HCT116 (cell line): ENCODE measurements at regions not wholly inside any gene's neighbourhood (a gene's known extent, or its start where the extent isn't known, plus 50 kb on each side); places are given as distances from the start of the nearest gene placed in this dataset.

Experiments used
- EZH2phosphoT487 ChIP-seq: fragments of 200-600 bp; IDR thresholded peaks from 2 replicates; pipeline ENCODE4 v1.6.1; 2018; ENCODE audit warnings: antibody characterized with exemption, borderline replicate concordance
- POLR2AphosphoS5 ChIP-seq: IDR thresholded peaks from 2 replicates; pipeline ENCODE4 v1.6.1; 2011; ENCODE audit warnings: mild to moderate bottlenecking, low read depth, low read length, moderate library complexity

- no peak for TF ChIP-seq POLR2AphosphoS5
- TF ChIP-seq EZH2phosphoT487, result no peak
Measured at GRCh38 chr5:91538179-91538578, 155.1 kb upstream of the ARRDC3 start.
